MM.1S (cell line): ENCODE measurements at regions not wholly inside any gene's neighbourhood (a gene's known extent, or its start where the extent isn't known, plus 50 kb on each side); places are given as distances from the start of the nearest gene placed in this dataset.

Source experiments
- DNase-seq: peaks from one replicate; pipeline ENCODE4 v3.0.0-alpha.2; 2015
- H2AFZ ChIP-seq: fragments of 300-600 bp; sonication (generic); 2 replicates; pipeline ENCODE4 v1.6.0; 2016; ENCODE audit warnings: antibody characterized with exemption, low read length
- H3F3A ChIP-seq: fragments of 300-600 bp; sonication (generic); 2 replicates; pipeline ENCODE4 v1.6.1; 2016; ENCODE audit warnings: mild to moderate bottlenecking, antibody characterized with exemption, low read length, moderate library complexity, mixed read lengths; ENCODE audit not compliant: insufficient read depth
- H3K27ac ChIP-seq: fragments of 300-600 bp; sonication (generic); 2 replicates; pipeline ENCODE4 v1.5.1; 2016; ENCODE audit warnings: mild to moderate bottlenecking, low read length
- H3K27me3 ChIP-seq: fragments of 300-600 bp; sonication (generic); replicated peaks from 2 replicates; pipeline ENCODE4 v1.6.0; 2016; ENCODE audit warnings: low read length; ENCODE audit not compliant: insufficient read depth
- H3K36me3 ChIP-seq: fragments of 300-600 bp; sonication (generic); replicated peaks from 2 replicates; pipeline ENCODE4 v1.6.1; 2016; ENCODE audit warnings: mild to moderate bottlenecking, low read length, mixed read lengths; ENCODE audit not compliant: insufficient read depth
- H3K4me1 ChIP-seq: fragments of 300-600 bp; sonication (generic); 2 replicates; pipeline ENCODE4 v1.6.1; 2016; ENCODE audit warnings: low read length, mixed read lengths
- H3K4me2 ChIP-seq: fragments of 300-600 bp; sonication (generic); 2 replicates; pipeline ENCODE4 v1.6.0; 2016; ENCODE audit warnings: low read depth, low read length
- H3K4me3 ChIP-seq: fragments of 300-600 bp; sonication (generic); 2 replicates; pipeline ENCODE4 v1.5.1; 2016; ENCODE audit warnings: low read length, mixed read lengths
- H3K79me2 ChIP-seq: fragments of 300-600 bp; sonication (generic); 2 replicates; pipeline ENCODE4 v1.6.1; 2016; ENCODE audit warnings: mixed run types, low read length, mixed read lengths
- H3K9ac ChIP-seq: fragments of 300-600 bp; sonication (generic); 2 replicates; pipeline ENCODE4 v1.6.1; 2016; ENCODE audit warnings: low read length, mixed read lengths
- H3K9me2 ChIP-seq: fragments of 300-600 bp; sonication (generic); replicated peaks from 2 replicates; pipeline ENCODE4 v1.6.1; 2016; ENCODE audit warnings: mild to moderate bottlenecking, low read length, mixed read lengths; ENCODE audit not compliant: insufficient read depth
- H3K9me3 ChIP-seq: fragments of 300-600 bp; sonication (generic); replicated peaks from 2 replicates; pipeline ENCODE4 v1.6.1; 2016; ENCODE audit warnings: mild to moderate bottlenecking, low read length, mixed read lengths; ENCODE audit not compliant: insufficient read depth
- H4K20me1 ChIP-seq: fragments of 300-600 bp; sonication (generic); 2 replicates; pipeline ENCODE4 v1.6.1; 2016; ENCODE audit warnings: mild to moderate bottlenecking, low read length, moderate library complexity, mixed read lengths; ENCODE audit not compliant: insufficient read depth
- EZH2 ChIP-seq: fragments of 300-600 bp; sonication (generic); optimal IDR thresholded peaks from 2 replicates; pipeline ENCODE3; 2017; ENCODE audit warnings: low read depth, mild to moderate bottlenecking, antibody characterized with exemption, low read length, mixed read lengths
- EZH2phosphoT487 ChIP-seq: fragments of 300-600 bp; sonication (generic); IDR thresholded peaks from 2 replicates; pipeline ENCODE4 v1.6.1; 2018; ENCODE audit warnings: antibody characterized with exemption, low read length
- TF ChIP-seq, protein P1 (sequence below): fragments of 300-600 bp; sonication (generic); IDR thresholded peaks from 2 replicates; pipeline ENCODE4 v1.5.1; 2016; ENCODE audit warnings: antibody characterized with exemption, low read length, mixed read lengths

DNA sequence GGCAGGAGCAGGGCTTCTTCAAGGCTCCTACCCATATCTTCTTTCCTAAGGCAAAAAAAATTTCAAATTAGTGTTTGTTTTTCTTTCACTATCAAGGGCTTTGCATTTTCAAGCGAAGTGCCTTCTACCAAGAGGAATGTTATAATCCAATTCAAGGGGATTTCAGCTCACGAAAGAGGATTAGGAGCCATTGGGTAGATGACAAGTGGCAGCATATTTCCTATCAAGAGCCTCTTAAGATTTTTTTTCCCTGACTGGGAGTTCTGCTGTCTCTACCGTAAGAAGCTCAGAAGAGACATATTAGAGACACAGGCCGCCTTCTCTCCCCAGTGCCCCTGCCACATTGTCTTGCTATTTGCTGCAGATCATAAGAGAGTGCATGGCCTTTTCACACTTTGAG is 55.9 kb upstream of the BMAL1 start:
- no peak for DNase-seq
- H3K4me2 ChIP-seq = no peak overlapping the region

DNA sequence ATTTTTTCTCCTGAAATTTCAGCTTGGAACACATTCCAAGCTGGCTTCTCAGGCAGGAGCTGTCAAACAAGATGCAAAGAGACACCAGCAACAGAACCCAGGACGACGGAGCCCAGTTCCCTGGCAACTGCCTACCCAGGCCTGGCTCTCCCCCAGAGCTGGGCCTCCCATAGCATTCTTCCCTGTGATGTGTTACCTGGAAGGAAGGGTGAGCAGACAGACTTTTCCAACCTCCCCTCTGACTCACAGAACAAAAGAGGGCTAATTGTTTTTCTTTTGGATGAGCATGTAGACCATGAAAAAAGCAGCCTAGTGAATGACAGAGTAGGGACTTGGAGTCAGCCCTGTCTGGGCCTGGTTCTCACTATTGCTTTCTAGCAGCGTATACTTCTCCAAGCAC is 55.3 kb upstream of the BMAL1 start:
- H3K4me1 ChIP-seq = no peaks in the 10 kb centered on the region
- DNase-seq = no peak
- no peaks in the 10 kb centered on the region for H3K9me2 ChIP-seq
- H3K36me3 ChIP-seq = no peaks in the 10 kb centered on the region
- H3K4me3 ChIP-seq = no peak overlapping the region
- H3K4me2 ChIP-seq = no peak overlapping the region
- no peaks in the 10 kb centered on the region for H3K27me3 ChIP-seq
- no peaks in the 10 kb centered on the region for H3K9me3 ChIP-seq
- no peak for TF ChIP-seq EZH2
- TF ChIP-seq, protein P1, sequence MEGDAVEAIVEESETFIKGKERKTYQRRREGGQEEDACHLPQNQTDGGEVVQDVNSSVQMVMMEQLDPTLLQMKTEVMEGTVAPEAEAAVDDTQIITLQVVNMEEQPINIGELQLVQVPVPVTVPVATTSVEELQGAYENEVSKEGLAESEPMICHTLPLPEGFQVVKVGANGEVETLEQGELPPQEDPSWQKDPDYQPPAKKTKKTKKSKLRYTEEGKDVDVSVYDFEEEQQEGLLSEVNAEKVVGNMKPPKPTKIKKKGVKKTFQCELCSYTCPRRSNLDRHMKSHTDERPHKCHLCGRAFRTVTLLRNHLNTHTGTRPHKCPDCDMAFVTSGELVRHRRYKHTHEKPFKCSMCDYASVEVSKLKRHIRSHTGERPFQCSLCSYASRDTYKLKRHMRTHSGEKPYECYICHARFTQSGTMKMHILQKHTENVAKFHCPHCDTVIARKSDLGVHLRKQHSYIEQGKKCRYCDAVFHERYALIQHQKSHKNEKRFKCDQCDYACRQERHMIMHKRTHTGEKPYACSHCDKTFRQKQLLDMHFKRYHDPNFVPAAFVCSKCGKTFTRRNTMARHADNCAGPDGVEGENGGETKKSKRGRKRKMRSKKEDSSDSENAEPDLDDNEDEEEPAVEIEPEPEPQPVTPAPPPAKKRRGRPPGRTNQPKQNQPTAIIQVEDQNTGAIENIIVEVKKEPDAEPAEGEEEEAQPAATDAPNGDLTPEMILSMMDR = no peak
- no peak for TF ChIP-seq EZH2phosphoT487
- H3K27ac ChIP-seq = no peak overlapping the region
- no peak overlapping the region for H3K9ac ChIP-seq
- no peak overlapping the region for H2AFZ ChIP-seq
- no peaks in the 10 kb centered on the region for H3F3A ChIP-seq
- no peaks in the 10 kb centered on the region for H3K79me2 ChIP-seq
- H4K20me1 ChIP-seq = no peaks in the 10 kb centered on the region

More for the DNA sequence above, 55.9 kb upstream of the BMAL1 start:
- Histone ChIP-seq H3K9ac (no peak overlapping the region), H3K27ac (no peak overlapping the region), H3K4me3 (no peak overlapping the region), H4K20me1 (no peaks in the 10 kb centered on the region), H3K27me3 (no peaks in the 10 kb centered on the region), H3K9me3 (no peaks in the 10 kb centered on the region), H3K4me1 (no peaks in the 10 kb centered on the region), H3K36me3 (no peaks in the 10 kb centered on the region), H2AFZ (no peak overlapping the region), H3F3A (no peaks in the 10 kb centered on the region), H3K79me2 (no peaks in the 10 kb centered on the region), H3K9me2 (no peaks in the 10 kb centered on the region)
- TF ChIP-seq, protein P1 = no peak
- TF ChIP-seq EZH2phosphoT487 (no peak), EZH2 (no peak)

DNA sequence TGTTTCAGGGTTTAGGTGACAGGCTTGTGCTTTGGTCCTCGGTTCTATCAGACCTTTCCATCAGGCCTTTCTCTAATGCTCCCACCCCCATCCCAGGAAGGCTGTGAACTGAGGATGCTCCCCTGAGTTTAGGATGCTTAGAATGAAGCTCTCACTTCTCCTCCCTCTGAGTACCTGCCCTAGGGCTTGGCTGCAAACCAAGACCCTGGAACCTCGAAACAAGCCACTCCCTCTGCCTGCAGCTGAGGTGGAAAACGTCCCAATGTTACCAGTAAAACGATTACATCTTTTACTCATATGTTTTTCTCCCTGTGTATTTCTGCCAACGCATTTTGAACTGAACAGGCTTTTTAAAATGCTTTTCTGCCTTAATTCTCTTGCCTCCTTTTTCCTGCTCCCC is 54.5 kb upstream of the BMAL1 start:
- H3K27me3 ChIP-seq = no peaks in the 10 kb centered on the region
- H3K9me2 ChIP-seq = no peaks in the 10 kb centered on the region
- H3F3A ChIP-seq = no peaks in the 10 kb centered on the region
- no peaks in the 10 kb centered on the region for H3K9me3 ChIP-seq
- no peaks in the 10 kb centered on the region for H3K36me3 ChIP-seq
- no peaks in the 10 kb centered on the region for H4K20me1 ChIP-seq
- H3K4me2 ChIP-seq = no peak overlapping the region
- TF ChIP-seq EZH2phosphoT487 = no peak
- no peak overlapping the region for H3K4me3 ChIP-seq
- no peak for DNase-seq
- no peak overlapping the region for H2AFZ ChIP-seq
- no peak overlapping the region for H3K9ac ChIP-seq
- no peaks in the 10 kb centered on the region for H3K79me2 ChIP-seq
- H3K4me1 ChIP-seq = no peaks in the 10 kb centered on the region
- H3K27ac ChIP-seq = no peak overlapping the region

DNA sequence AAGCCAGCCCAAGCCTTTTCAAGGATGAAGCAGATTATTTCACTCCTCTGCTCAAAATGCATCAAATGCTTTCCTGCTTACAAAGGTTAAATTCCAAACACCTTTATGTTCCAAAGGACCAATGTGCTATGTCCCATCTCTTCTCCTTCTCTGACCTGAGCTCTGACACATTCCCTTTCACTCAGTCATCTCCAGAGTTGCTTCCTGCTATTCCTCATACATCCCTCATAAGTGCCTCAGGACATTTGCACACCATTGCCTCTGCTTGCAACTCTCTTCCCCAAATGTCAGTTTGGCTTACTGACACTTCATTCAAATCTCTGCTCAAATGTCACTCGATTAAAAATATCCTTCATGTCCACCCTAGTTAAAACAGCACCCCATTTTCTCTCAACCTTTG is 53.3 kb upstream of the BMAL1 start:
- Histone ChIP-seq H3K27ac (no peak overlapping the region), H3K27me3 (no peaks in the 10 kb centered on the region), H3K36me3 (no peaks in the 10 kb centered on the region), H3K9ac (no peak overlapping the region), H3K9me3 (no peaks in the 10 kb centered on the region), H2AFZ (no peak overlapping the region), H3F3A (no peaks in the 10 kb centered on the region), H3K4me3 (no peak overlapping the region), H4K20me1 (no peaks in the 10 kb centered on the region), H3K4me1 (no peaks in the 10 kb centered on the region), H3K79me2 (no peaks in the 10 kb centered on the region), H3K9me2 (no peaks in the 10 kb centered on the region), H3K4me2 (no peak overlapping the region)
- TF ChIP-seq EZH2phosphoT487 (no peak), EZH2 (no peak)
- TF ChIP-seq, protein P1 = no peak
- DNase-seq = no peak
